ENCODE measurements at regions not wholly inside any gene's neighbourhood (a gene's known extent, or its start where the extent isn't known, plus 50 kb on each side); places are given as distances from the start of the nearest gene placed in this dataset.

GRCh38 chr2:120525056-120526046, 179.4 kb downstream of the INHBB start (continued):
- no peak for TF ChIP-seq ZNF225 (CRISPR knock-in tag; IDR thresholded peaks at IDR 0.05)
- no peak for TF ChIP-seq GLI4 (CRISPR knock-in tag; IDR thresholded peaks at IDR 0.05; ENCODE audit: borderline replicate concordance)
- TF ChIP-seq BRCA1 (CRISPR knock-in tag; IDR thresholded peaks at IDR 0.05) = 0 out of 2 replicates have a peak, but pooled peaks have one; percentile 33
- no peak for TF ChIP-seq SRSF9 (IDR thresholded peaks at IDR 0.05; ENCODE audit: borderline replicate concordance, insufficient read depth, low read depth, low read length, poor library complexity, severe bottlenecking)
- TF ChIP-seq ZBTB43 (CRISPR knock-in tag; conservative IDR thresholded peaks at IDR 0.05) = peak; percentile 83
- no peak for TF ChIP-seq SETDB1 (CRISPR knock-in tag; IDR thresholded peaks at IDR 0.05; ENCODE audit: borderline replicate concordance)
- TF ChIP-seq SMARCE1 (IDR thresholded peaks at IDR 0.05; ENCODE audit: borderline replicate concordance) = no peak
- no peak for TF ChIP-seq SALL2 (CRISPR knock-in tag; IDR thresholded peaks at IDR 0.05)
- no peak for TF ChIP-seq ZNF251 (CRISPR knock-in tag; IDR thresholded peaks at IDR 0.05)
- no peak for TF ChIP-seq ZNF180 (CRISPR knock-in tag; IDR thresholded peaks at IDR 0.05; ENCODE audit: borderline replicate concordance, low read depth)
- TF ChIP-seq PRMT3 (CRISPR knock-in tag; IDR thresholded peaks at IDR 0.05; ENCODE audit: borderline replicate concordance, low read depth) = peak; percentile 71; the same call in 1 of the 2 replicates
- TF ChIP-seq FOXC1 (CRISPR knock-in tag; IDR thresholded peaks at IDR 0.05; ENCODE audit: borderline replicate concordance) = peak; percentile 93; the same call in 1 of the 2 replicates
- TF ChIP-seq MAFF (IDR thresholded peaks at IDR 0.05; ENCODE audit: low read depth, low read length) = no peak
- TF ChIP-seq ETS1 (CRISPR knock-in tag; IDR thresholded peaks at IDR 0.05) = no peak
- peak; percentile 87 for TF ChIP-seq ZNF792 (CRISPR knock-in tag; IDR thresholded peaks at IDR 0.05)
- no peak for TF ChIP-seq SOX6 (IDR thresholded peaks at IDR 0.05)
- TF ChIP-seq SOX6 (CRISPR knock-in tag; IDR thresholded peaks at IDR 0.05) = peak; percentile 95
- no peak; the same call in 1 of the 2 replicates for TF ChIP-seq RAD51 (IDR thresholded peaks at IDR 0.05; ENCODE audit: borderline replicate concordance)
- no peak; the same call in 1 of the 2 replicates for TF ChIP-seq BORCS8-MEF2B (CRISPR knock-in tag; IDR thresholded peaks at IDR 0.05)
- no peak for TF ChIP-seq MLXIP (CRISPR knock-in tag; IDR thresholded peaks at IDR 0.05; ENCODE audit: borderline replicate concordance)
- no peak for TF ChIP-seq ELK4 (CRISPR knock-in tag; IDR thresholded peaks at IDR 0.05; ENCODE audit: borderline replicate concordance)
- peak; percentile 69; the same call in 1 of the 2 replicates for TF ChIP-seq ZIK1 (CRISPR knock-in tag; IDR thresholded peaks at IDR 0.05; ENCODE audit: borderline replicate concordance, low read depth)
- peak; percentile 95 for TF ChIP-seq NR2C2 (CRISPR knock-in tag; IDR thresholded peaks at IDR 0.05; ENCODE audit: borderline replicate concordance)
